ENCODE measurements at regions not wholly inside any gene's neighbourhood (a gene's known extent, or its start where the extent isn't known, plus 50 kb on each side); places are given as distances from the start of the nearest gene placed in this dataset.

DNA sequence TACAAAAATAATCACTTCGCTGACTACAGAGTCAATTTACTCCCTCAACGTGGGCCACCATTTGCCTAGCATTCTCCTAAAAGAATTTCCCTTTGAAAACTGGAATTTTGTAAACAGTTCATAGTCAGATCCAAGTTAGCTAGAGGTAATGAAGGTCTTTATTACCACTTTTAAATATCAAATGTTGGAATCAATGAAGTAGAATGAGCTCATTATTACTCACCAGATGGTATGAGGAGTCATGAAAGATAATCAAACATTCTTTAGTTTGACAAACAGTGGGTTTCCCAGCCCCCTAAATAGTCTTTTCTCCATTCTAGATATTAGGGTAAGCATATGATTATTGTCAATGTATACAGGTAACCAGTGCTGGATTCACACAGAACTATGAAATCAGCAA is 455.7 kb upstream of the THBS1 start (continued):
- TF ChIP-seq, protein P1, sequence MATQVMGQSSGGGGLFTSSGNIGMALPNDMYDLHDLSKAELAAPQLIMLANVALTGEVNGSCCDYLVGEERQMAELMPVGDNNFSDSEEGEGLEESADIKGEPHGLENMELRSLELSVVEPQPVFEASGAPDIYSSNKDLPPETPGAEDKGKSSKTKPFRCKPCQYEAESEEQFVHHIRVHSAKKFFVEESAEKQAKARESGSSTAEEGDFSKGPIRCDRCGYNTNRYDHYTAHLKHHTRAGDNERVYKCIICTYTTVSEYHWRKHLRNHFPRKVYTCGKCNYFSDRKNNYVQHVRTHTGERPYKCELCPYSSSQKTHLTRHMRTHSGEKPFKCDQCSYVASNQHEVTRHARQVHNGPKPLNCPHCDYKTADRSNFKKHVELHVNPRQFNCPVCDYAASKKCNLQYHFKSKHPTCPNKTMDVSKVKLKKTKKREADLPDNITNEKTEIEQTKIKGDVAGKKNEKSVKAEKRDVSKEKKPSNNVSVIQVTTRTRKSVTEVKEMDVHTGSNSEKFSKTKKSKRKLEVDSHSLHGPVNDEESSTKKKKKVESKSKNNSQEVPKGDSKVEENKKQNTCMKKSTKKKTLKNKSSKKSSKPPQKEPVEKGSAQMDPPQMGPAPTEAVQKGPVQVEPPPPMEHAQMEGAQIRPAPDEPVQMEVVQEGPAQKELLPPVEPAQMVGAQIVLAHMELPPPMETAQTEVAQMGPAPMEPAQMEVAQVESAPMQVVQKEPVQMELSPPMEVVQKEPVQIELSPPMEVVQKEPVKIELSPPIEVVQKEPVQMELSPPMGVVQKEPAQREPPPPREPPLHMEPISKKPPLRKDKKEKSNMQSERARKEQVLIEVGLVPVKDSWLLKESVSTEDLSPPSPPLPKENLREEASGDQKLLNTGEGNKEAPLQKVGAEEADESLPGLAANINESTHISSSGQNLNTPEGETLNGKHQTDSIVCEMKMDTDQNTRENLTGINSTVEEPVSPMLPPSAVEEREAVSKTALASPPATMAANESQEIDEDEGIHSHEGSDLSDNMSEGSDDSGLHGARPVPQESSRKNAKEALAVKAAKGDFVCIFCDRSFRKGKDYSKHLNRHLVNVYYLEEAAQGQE (IDR thresholded peaks at IDR 0.05; ENCODE audit: low read depth, low read length): no peak
- TF ChIP-seq JUND (IDR thresholded peaks at IDR 0.05) (peak; percentile 44), TCF12 (IDR thresholded peaks at IDR 0.05) (peak; percentile 64; the same call in 1 of the 2 replicates)

DNA sequence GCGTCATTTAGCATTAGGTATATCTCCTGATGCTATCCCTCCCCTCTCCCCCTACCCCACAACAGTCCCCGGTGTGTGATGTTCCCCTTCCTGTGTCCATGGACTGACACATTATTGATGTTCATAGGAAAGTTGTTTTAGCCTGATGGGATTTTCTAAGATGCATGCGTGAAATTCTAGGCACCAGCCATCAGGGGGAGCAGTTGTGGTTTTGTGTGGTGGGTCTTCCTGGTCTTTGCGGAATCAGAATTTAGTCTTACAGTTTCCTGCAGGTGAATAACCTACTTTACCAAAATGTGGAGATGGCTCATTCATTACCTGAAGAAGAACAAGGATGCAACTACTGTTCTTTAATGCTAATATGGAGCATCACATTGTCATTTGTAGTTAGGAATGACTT is 455.0 kb upstream of the THBS1 start:
- no peak overlapping the region for H3K4me2 ChIP-seq
- CTCF ChIA-PET: interaction anchor here (0.8 to 2.9 kb wide), 4 partner anchors 10 to 633 kb away, joined by 3 to 14 read pairs (median 4); partner anchors contain the start of gene THBS1
- POLR2A ChIA-PET: no interaction called here
- peaks cover 41% of the 10 kb centered on the region for H3F3A ChIP-seq (replicated peaks; ENCODE audit: insufficient read depth)
- H3K4me1 ChIP-seq (ENCODE audit: control insufficient read depth in 1 of 2, insufficient read depth in 2 of 2, low read depth in 1 of 2, low read length in 1 of 2): peaks cover 3 to 37% of the 10 kb centered on the region in 2 experiments
- no peaks in the 10 kb centered on the region for H3K9me3 ChIP-seq
- H3K27me3 ChIP-seq (ENCODE audit: insufficient read depth): no peaks in the 10 kb centered on the region
- DNase-seq: peak; percentile 51
- peak overlapping the region in 1 of 2 experiments; percentile 79; a peak in 2 of 4 replicates for H3K27ac ChIP-seq (ENCODE audit: low read depth in 2 of 2, low read length in 1 of 2)
- H3K79me2 ChIP-seq (ENCODE audit: insufficient read depth): no peaks in the 10 kb centered on the region
- H3K36me3 ChIP-seq (replicated peaks in 1 of 2; ENCODE audit: control insufficient read depth in 1 of 2, insufficient read depth in 2 of 2, low read length in 1 of 2): no peaks in the 10 kb centered on the region
- H3K4me3 ChIP-seq (ENCODE audit: low read depth in 2 of 2, low read length in 1 of 2): no peak overlapping the region; a peak in 1 of 4 replicates
- no peak overlapping the region for H3K9ac ChIP-seq
- 40% methylated on average over 4 of the region's 4 CpGs for WGBS (ENCODE audit: low lambda C conversion rate)
- H2AFZ ChIP-seq (ENCODE audit: low read depth): no peak overlapping the region
- no peaks in the 10 kb centered on the region for H3K9me2 ChIP-seq
- H4K20me1 ChIP-seq (ENCODE audit: insufficient read depth): no peaks in the 10 kb centered on the region
- TF ChIP-seq, protein P2, sequence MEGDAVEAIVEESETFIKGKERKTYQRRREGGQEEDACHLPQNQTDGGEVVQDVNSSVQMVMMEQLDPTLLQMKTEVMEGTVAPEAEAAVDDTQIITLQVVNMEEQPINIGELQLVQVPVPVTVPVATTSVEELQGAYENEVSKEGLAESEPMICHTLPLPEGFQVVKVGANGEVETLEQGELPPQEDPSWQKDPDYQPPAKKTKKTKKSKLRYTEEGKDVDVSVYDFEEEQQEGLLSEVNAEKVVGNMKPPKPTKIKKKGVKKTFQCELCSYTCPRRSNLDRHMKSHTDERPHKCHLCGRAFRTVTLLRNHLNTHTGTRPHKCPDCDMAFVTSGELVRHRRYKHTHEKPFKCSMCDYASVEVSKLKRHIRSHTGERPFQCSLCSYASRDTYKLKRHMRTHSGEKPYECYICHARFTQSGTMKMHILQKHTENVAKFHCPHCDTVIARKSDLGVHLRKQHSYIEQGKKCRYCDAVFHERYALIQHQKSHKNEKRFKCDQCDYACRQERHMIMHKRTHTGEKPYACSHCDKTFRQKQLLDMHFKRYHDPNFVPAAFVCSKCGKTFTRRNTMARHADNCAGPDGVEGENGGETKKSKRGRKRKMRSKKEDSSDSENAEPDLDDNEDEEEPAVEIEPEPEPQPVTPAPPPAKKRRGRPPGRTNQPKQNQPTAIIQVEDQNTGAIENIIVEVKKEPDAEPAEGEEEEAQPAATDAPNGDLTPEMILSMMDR (IDR thresholded peaks at IDR 0.05): peak; percentile 76
- TF ChIP-seq, protein P3, sequence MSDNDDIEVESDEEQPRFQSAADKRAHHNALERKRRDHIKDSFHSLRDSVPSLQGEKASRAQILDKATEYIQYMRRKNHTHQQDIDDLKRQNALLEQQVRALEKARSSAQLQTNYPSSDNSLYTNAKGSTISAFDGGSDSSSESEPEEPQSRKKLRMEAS (IDR thresholded peaks at IDR 0.05; ENCODE audit: low read depth): no peak
- TF ChIP-seq GABPA (IDR thresholded peaks at IDR 0.05; ENCODE audit: low read depth) (no peak), EZH2phosphoT487 (IDR thresholded peaks at IDR 0.05; ENCODE audit: borderline replicate concordance, low read depth) (no peak), RAD21 (IDR thresholded peaks at IDR 0.05; ENCODE audit: low read length) (peak; percentile 72), SMC3 (IDR thresholded peaks at IDR 0.05; ENCODE audit: low read depth, low read length) (peak; percentile 53; the same call in 1 of the 2 replicates)

All from SK-N-SH (cell line).